ENCODE measurements at regions not wholly inside any gene's neighbourhood (a gene's known extent, or its start where the extent isn't known, plus 50 kb on each side); places are given as distances from the start of the nearest gene placed in this dataset.

DNA sequence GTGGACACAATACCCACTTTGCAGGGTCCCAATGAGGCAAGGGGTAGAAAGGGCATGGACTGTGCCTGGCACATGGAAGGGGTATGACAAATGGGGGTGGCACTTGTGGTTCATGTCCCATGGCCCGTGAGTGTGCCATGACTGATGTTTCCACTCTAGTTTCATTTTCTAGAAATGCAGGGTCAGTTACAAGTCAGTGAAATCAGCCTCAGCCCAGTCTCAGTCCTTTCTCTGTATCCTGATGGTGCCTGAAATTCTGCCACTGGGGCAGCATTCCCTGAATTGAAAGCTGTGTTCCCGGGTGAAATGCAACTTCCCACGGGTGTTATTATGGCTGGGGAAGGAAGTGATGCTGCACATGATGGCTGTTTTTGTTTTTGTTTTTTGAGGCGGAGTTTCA lies 110.8 kb upstream of the ZBTB40 start (continued):
- TF ChIP-seq, protein P1, sequence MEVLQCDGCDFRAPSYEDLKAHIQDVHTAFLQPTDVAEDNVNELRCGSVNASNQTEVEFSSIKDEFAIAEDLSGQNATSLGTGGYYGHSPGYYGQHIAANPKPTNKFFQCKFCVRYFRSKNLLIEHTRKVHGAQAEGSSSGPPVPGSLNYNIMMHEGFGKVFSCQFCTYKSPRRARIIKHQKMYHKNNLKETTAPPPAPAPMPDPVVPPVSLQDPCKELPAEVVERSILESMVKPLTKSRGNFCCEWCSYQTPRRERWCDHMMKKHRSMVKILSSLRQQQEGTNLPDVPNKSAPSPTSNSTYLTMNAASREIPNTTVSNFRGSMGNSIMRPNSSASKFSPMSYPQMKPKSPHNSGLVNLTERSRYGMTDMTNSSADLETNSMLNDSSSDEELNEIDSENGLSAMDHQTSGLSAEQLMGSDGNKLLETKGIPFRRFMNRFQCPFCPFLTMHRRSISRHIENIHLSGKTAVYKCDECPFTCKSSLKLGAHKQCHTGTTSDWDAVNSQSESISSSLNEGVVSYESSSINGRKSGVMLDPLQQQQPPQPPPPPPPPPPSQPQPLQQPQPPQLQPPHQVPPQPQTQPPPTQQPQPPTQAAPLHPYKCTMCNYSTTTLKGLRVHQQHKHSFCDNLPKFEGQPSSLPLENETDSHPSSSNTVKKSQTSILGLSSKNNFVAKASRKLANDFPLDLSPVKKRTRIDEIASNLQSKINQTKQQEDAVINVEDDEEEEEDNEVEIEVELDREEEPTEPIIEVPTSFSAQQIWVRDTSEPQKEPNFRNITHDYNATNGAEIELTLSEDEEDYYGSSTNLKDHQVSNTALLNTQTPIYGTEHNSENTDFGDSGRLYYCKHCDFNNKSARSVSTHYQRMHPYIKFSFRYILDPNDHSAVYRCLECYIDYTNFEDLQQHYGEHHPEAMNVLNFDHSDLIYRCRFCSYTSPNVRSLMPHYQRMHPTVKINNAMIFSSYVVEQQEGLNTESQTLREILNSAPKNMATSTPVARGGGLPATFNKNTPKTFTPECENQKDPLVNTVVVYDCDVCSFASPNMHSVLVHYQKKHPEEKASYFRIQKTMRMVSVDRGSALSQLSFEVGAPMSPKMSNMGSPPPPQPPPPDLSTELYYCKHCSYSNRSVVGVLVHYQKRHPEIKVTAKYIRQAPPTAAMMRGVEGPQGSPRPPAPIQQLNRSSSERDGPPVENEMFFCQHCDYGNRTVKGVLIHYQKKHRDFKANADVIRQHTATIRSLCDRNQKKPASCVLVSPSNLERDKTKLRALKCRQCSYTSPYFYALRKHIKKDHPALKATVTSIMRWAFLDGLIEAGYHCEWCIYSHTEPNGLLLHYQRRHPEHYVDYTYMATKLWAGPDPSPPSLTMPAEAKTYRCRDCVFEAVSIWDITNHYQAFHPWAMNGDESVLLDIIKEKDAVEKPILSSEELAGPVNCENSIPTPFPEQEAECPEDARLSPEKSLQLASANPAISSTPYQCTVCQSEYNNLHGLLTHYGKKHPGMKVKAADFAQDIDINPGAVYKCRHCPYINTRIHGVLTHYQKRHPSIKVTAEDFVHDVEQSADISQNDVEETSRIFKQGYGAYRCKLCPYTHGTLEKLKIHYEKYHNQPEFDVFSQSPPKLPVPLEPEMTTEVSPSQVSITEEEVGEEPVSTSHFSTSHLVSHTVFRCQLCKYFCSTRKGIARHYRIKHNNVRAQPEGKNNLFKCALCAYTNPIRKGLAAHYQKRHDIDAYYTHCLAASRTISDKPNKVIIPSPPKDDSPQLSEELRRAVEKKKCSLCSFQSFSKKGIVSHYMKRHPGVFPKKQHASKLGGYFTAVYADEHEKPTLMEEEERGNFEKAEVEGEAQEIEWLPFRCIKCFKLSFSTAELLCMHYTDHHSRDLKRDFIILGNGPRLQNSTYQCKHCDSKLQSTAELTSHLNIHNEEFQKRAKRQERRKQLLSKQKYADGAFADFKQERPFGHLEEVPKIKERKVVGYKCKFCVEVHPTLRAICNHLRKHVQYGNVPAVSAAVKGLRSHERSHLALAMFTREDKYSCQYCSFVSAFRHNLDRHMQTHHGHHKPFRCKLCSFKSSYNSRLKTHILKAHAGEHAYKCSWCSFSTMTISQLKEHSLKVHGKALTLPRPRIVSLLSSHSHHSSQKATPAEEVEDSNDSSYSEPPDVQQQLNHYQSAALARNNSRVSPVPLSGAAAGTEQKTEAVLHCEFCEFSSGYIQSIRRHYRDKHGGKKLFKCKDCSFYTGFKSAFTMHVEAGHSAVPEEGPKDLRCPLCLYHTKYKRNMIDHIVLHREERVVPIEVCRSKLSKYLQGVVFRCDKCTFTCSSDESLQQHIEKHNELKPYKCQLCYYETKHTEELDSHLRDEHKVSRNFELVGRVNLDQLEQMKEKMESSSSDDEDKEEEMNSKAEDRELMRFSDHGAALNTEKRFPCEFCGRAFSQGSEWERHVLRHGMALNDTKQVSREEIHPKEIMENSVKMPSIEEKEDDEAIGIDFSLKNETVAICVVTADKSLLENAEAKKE (CRISPR knock-in tag; IDR thresholded peaks at IDR 0.05): no peak

- Histone ChIP-seq H3F3A (replicated peaks; ENCODE audit: low read depth) (no peaks in the 10 kb centered on the region), H4K20me1 (replicated peaks; ENCODE audit: insufficient read depth) (no peaks in the 10 kb centered on the region), H3K27ac (ENCODE audit: low read depth) (no peak overlapping the region), H3K9me2 (ENCODE audit: insufficient read depth) (no peaks in the 10 kb centered on the region), H3K27me3 (ENCODE audit: insufficient read depth) (no peaks in the 10 kb centered on the region), H3K79me2 (replicated peaks; ENCODE audit: insufficient read depth) (no peaks in the 10 kb centered on the region), H3K36me3 (ENCODE audit: insufficient read depth) (no peaks in the 10 kb centered on the region), H3K4me2 (no peak overlapping the region), H3K4me3 (no peak overlapping the region), H2AFZ (peak overlapping the region; percentile 43; the same call in 1 of the 2 replicates), H3K4me1 (ENCODE audit: insufficient read depth) (no peaks in the 10 kb centered on the region)
- Mint-ChIP-seq H3K27ac (no peak overlapping the region; the same call in 1 of the 2 replicates), H3K4me1 (peaks cover 17% of the 10 kb centered on the region), H3K27me3 (ENCODE audit: insufficient read depth, low read depth, poor library complexity) (peaks cover 13% of the 10 kb centered on the region), H3K36me3 (ENCODE audit: low read depth) (no peaks in the 10 kb centered on the region), H3K4me3 (no peak overlapping the region), H3K9me3 (no peaks in the 10 kb centered on the region; the same call in 2 of the 3 replicates)
- DNase-seq (ENCODE audit: low spot score): no peak
- peak; percentile 49 for ATAC-seq
- TF ChIP-seq ZNF114 (CRISPR knock-in tag; IDR thresholded peaks at IDR 0.05) (no peak), STAT1 (IDR thresholded peaks at IDR 0.05; ENCODE audit: unreplicated experiment) (no peak), NANOG (IDR thresholded peaks at IDR 0.05; ENCODE audit: borderline replicate concordance) (no peak), POLR2AphosphoS5 (IDR thresholded peaks at IDR 0.05; ENCODE audit: low read depth) (no peak), ZNF331 (CRISPR knock-in tag; IDR thresholded peaks at IDR 0.05; ENCODE audit: low read depth) (no peak), EZH2 (IDR thresholded peaks at IDR 0.05; ENCODE audit: low read depth, unreplicated experiment) (no peak), CREB1 (CRISPR knock-in tag; IDR thresholded peaks at IDR 0.05; ENCODE audit: low read depth) (no peak), ETS1 (IDR thresholded peaks at IDR 0.05) (no peak)
Observed at GRCh38 chr1:22341791-22342605, 109.7 kb upstream of the ZBTB40 start.
